CD8-positive, alpha-beta memory T cell (primary cell): ENCODE measurements at regions not wholly inside any gene's neighbourhood (a gene's known extent, or its start where the extent isn't known, plus 50 kb on each side); places are given as distances from the start of the nearest gene placed in this dataset.

ENCODE experiments used
- CTCF ChIA-PET: fragments of 350-600 bp; sonication (Branson Sonifier 250); formaldehyde crosslinking; loops from one replicate; lab custom pipeline; 2021; ENCODE audit warnings: antibody characterized with exemption; lab: Charles Lee
- POLR2A ChIA-PET: fragments of 350-600 bp; sonication (Branson Sonifier 250); formaldehyde crosslinking; loops from one replicate; lab custom pipeline; 2021; ENCODE audit warnings: antibody characterized with exemption; lab: Charles Lee
- DNase-seq, 5 donors: peaks; one replicate each; pipeline versions ENCODE4 v3.0.0 to v3.0.0-alpha.2; 2020 to 2022; ENCODE audit warnings: mixed read lengths in 1 of 5
- H3K27ac ChIP-seq: one replicate; pipeline ENCODE4 v1.7.0; 2013; ENCODE audit warnings: low read depth, mild to moderate bottlenecking, low read length, moderate library complexity
- H3K27me3 ChIP-seq: 2 replicates; pipeline ENCODE4 v1.7.0; 2013; ENCODE audit warnings: low read length, mild to moderate bottlenecking; ENCODE audit not compliant: insufficient read depth, poor library complexity, severe bottlenecking
- H3K36me3 ChIP-seq: 2 replicates; pipeline ENCODE4 v1.7.0; 2013; ENCODE audit warnings: mild to moderate bottlenecking, low read length, moderate library complexity; ENCODE audit not compliant: insufficient read depth
- H3K4me1 ChIP-seq: 2 replicates; pipeline ENCODE4 v1.7.0; 2013; ENCODE audit warnings: mild to moderate bottlenecking, low read length, moderate library complexity; ENCODE audit not compliant: insufficient read depth
- H3K4me3 ChIP-seq: 2 replicates; pipeline ENCODE4 v1.7.0; 2013; ENCODE audit warnings: mild to moderate bottlenecking, low read length
- H3K9me3 ChIP-seq: 2 replicates; pipeline ENCODE4 v1.7.0; 2013; ENCODE audit warnings: mild to moderate bottlenecking, low read length
- H3K27ac Mint-ChIP-seq, 8 donors: one replicate each; pipeline ENCODE4 v1.8.0; 2020 to 2021; ENCODE audit warnings: mixed read lengths in 8 of 8, mild to moderate bottlenecking in 6 of 8, inconsistent platforms in 3 of 8, moderate library complexity in 3 of 8
- H3K27me3 Mint-ChIP-seq, 2 donors: one replicate each; pipeline ENCODE4 v1.8.0; 2020 to 2021; ENCODE audit warnings: mixed read lengths in 2 of 2, mild to moderate bottlenecking in 1 of 2, moderate library complexity in 1 of 2
- H3K36me3 Mint-ChIP-seq, 3 donors: one replicate each; pipeline ENCODE4 v1.8.0; 2020 to 2021; ENCODE audit warnings: mixed read lengths in 3 of 3, inconsistent platforms in 1 of 3, mild to moderate bottlenecking in 1 of 3
- H3K4me1 Mint-ChIP-seq, 3 donors: one replicate each; pipeline ENCODE4 v1.8.0; 2020 to 2021; ENCODE audit warnings: mixed read lengths in 3 of 3, inconsistent platforms in 1 of 3, mild to moderate bottlenecking in 1 of 3
- H3K4me3 Mint-ChIP-seq, 7 donors: one replicate each; pipeline ENCODE4 v1.8.0; 2020 to 2021; ENCODE audit warnings: mixed read lengths in 7 of 7, mild to moderate bottlenecking in 6 of 7, moderate library complexity in 4 of 7, inconsistent platforms in 2 of 7
- H3K9me3 Mint-ChIP-seq, 5 donors: one replicate each; pipeline ENCODE4 v1.8.0; 2020 to 2022; ENCODE audit warnings: mixed read lengths in 5 of 5, mild to moderate bottlenecking in 3 of 5, moderate library complexity in 2 of 5, inconsistent platforms in 1 of 5

DNA sequence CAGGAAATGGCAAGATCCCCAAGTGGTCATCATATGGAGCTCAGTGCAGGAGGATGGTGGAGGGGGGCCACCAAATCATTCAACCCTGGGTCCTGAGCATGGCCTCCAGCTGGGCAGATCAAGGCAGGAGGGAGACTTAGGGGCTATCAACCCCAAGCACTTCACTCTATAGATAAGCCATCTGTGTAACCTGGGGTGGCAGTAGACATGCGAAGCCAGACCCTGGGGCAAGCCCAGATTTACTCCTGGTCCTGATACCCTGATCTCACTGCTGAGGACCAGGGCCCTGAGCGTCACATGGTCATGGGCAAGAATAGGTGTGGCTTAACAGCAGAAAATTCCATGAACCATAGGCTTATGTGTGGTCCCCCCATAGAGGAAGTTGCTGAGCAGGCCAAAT, 173.0 kb upstream of the ADCY1 start:
- no peak overlapping the region for H3K4me3 Mint-ChIP-seq
- Histone ChIP-seq H3K27me3 (no peaks in the 10 kb centered on the region), H3K9me3 (no peaks in the 10 kb centered on the region), H3K4me1 (no peaks in the 10 kb centered on the region), H3K27ac (no peak overlapping the region), H3K4me3 (no peak overlapping the region), H3K36me3 (no peaks in the 10 kb centered on the region)
- POLR2A ChIA-PET: no interaction called here
- CTCF ChIA-PET: no interaction called here
- H3K27ac Mint-ChIP-seq: no peak overlapping the region
- no peak for DNase-seq
- peaks cover 0 to 4% (median 1%) of the 10 kb centered on the region in 3 donors for H3K36me3 Mint-ChIP-seq
- H3K4me1 Mint-ChIP-seq: peaks cover 0 to 2% (median 0%) of the 10 kb centered on the region in 3 donors
- H3K27me3 Mint-ChIP-seq: peaks cover 1 to 14% of the 10 kb centered on the region in 2 donors
- H3K9me3 Mint-ChIP-seq: peaks cover 0 to 6% (median 3%) of the 10 kb centered on the region in 5 donors

DNA sequence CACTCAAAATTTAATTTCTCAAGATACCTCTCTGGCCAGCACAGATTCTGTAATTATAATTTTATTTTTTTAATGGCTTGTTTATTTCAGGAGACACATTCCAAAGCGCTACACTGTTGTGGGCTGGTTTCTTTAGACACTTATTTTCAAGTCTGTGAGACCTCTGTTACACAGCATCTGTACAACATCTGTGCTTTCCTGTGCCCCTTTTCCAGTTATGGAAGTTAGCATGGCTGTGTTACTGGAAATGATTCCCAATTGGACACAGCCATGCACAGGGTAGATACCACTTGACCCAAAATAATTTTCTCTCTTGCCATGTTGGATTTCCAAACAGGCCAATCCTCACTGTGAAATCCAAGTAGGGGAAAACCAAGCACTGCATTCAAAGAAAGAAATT, 172.3 kb upstream of the ADCY1 start:
- Histone ChIP-seq H3K4me1 (no peaks in the 10 kb centered on the region), H3K9me3 (no peaks in the 10 kb centered on the region), H3K27ac (no peak overlapping the region), H3K36me3 (no peaks in the 10 kb centered on the region), H3K4me3 (no peak overlapping the region), H3K27me3 (no peaks in the 10 kb centered on the region)
- peaks cover 0 to 4% (median 0%) of the 10 kb centered on the region in 3 donors for H3K36me3 Mint-ChIP-seq
- peaks cover 1 to 14% of the 10 kb centered on the region in 2 donors for H3K27me3 Mint-ChIP-seq
- H3K27ac Mint-ChIP-seq: no peak overlapping the region
- DNase-seq: no peak
- POLR2A ChIA-PET: no interaction called here
- H3K4me3 Mint-ChIP-seq: no peak overlapping the region
- CTCF ChIA-PET: no interaction called here
- peaks cover 0 to 5% (median 3%) of the 10 kb centered on the region in 5 donors for H3K9me3 Mint-ChIP-seq
- peaks cover 0 to 2% (median 0%) of the 10 kb centered on the region in 3 donors for H3K4me1 Mint-ChIP-seq

DNA sequence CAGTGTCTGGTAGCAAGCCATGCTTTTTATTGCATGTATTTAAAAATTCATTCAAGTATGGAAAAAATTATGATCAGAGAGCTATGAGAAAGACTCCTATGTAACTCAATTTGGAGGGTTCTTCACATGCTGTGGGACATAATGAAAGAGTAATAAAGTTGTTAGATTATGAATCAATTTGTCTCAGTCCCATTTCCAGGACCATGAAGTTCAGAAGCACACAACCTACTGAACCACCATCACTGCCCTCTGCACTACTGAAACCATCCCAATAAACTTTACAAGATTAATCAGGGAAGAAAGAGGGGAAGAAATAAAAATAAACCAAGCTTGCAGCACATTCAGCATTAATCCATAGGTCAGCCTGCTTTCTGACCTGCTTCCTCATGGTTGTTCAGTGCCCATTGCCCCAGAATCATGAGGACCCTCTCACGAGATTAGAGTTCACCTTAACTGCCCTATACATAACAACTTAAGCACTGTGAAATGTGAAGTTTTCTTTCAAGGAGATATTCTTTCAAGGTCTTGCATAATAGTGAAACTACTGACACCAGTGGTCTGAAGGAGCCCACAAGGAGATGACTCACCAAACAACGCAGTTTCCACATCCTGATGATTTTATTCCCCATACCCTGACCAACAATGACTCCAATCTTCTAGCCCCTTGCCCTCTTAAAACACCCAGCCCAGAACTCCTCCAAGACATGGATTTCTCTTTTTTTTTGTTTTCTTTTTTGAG, 171.5 kb upstream of the ADCY1 start:
- H3K36me3 Mint-ChIP-seq: peaks cover 0 to 4% (median 0%) of the 10 kb centered on the region in 3 donors
- DNase-seq: no peak
- peaks cover 0 to 5% (median 3%) of the 10 kb centered on the region in 5 donors for H3K9me3 Mint-ChIP-seq
- Histone ChIP-seq H3K36me3 (no peaks in the 10 kb centered on the region), H3K27ac (no peak overlapping the region), H3K4me3 (no peak overlapping the region), H3K9me3 (no peaks in the 10 kb centered on the region), H3K27me3 (no peaks in the 10 kb centered on the region), H3K4me1 (no peaks in the 10 kb centered on the region)
- peaks cover 1 to 14% of the 10 kb centered on the region in 2 donors for H3K27me3 Mint-ChIP-seq
- CTCF ChIA-PET: interaction anchor here (1.4 kb wide), 1 partner anchor 10 kb away, joined by 4 read pairs; no protein-coding TSS in a partner anchor
- H3K4me3 Mint-ChIP-seq: no peak overlapping the region
- peaks cover 0 to 2% (median 0%) of the 10 kb centered on the region in 3 donors for H3K4me1 Mint-ChIP-seq
- H3K27ac Mint-ChIP-seq: no peak overlapping the region
- POLR2A ChIA-PET: no interaction called here

DNA sequence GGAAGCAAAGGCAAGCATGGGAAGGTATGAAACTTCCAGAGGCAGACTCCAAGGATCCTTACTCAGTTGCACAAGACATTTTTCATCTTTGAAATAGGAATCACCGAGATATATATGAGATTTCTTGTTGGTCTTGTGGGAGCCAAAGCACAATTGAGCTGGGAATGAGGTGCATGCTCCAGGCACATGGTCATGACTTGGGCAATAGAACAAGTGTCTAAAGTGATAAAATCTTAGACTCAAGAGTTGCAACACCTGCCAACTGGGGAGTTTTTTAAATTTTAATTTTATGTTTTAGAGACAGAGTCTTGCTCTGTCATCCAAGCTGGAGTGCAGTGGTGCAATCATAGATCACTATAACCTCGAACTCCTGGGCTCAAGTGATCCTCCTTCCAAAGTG, 169.5 kb upstream of the ADCY1 start:
- Histone ChIP-seq H3K4me3 (no peak overlapping the region), H3K36me3 (no peaks in the 10 kb centered on the region), H3K9me3 (no peaks in the 10 kb centered on the region), H3K4me1 (no peaks in the 10 kb centered on the region), H3K27me3 (no peaks in the 10 kb centered on the region), H3K27ac (no peak overlapping the region)
- no peak overlapping the region for H3K4me3 Mint-ChIP-seq
- H3K27ac Mint-ChIP-seq: no peak overlapping the region
- H3K9me3 Mint-ChIP-seq: peaks cover 0 to 5% (median 3%) of the 10 kb centered on the region in 5 donors
- peaks cover 0 to 2% (median 0%) of the 10 kb centered on the region in 3 donors for H3K4me1 Mint-ChIP-seq
- POLR2A ChIA-PET: no interaction called here
- DNase-seq: no peak
- peaks cover 4 to 14% of the 10 kb centered on the region in 2 donors for H3K27me3 Mint-ChIP-seq
- CTCF ChIA-PET: no interaction called here
- H3K36me3 Mint-ChIP-seq: peaks cover 0 to 4% (median 0%) of the 10 kb centered on the region in 3 donors

DNA sequence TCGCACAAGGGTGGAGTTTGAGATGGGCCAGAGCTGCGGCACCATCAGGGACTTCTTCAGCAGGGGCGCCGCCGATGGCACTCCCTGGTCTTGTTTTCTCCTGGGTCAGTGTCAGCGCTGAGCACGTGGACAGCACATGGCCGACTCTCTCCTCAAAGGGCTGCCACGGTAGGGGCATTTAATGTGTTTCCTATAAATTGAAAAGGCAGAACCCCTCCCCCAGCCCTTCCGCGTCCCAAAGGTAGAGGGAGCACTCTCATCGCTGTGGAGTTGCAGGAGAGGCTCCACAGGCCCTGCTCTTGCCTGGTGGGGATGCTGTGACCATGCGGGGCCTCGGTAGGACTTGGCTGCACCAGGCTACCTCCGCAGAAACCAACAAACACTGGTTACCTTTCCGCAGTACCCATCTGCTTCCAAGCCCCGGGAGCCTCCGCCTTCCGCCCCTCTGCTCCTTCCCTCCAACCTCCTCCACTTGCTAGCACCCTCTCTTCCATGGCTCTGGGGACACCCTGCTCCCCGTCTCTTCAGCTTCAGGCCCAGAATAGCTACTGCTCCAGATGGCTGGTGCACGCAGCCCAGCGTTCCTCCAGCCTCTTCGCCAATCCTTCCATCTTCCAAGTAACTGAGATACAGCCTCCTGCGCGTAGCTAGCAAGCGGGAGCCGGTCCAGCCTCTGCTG, 166.3 kb upstream of the ADCY1 start:
- Histone ChIP-seq H3K27me3 (no peaks in the 10 kb centered on the region), H3K36me3 (no peaks in the 10 kb centered on the region), H3K4me3 (no peak overlapping the region), H3K9me3 (no peaks in the 10 kb centered on the region), H3K4me1 (no peaks in the 10 kb centered on the region), H3K27ac (no peak overlapping the region)
- Mint-ChIP-seq H3K9me3 (peaks cover under 1 to 8% (median 5%) of the 10 kb centered on the region in 5 donors), H3K27me3 (peaks cover 4 to 12% of the 10 kb centered on the region in 2 donors), H3K4me3 (no peak overlapping the region), H3K36me3 (peaks cover 0 to 4% (median 0%) of the 10 kb centered on the region in 3 donors), H3K27ac (no peak overlapping the region), H3K4me1 (peaks cover 0 to under 1% (median 0%) of the 10 kb centered on the region in 3 donors)
- no peak for DNase-seq
- ChIA-PET CTCF (no interaction called here), POLR2A (no interaction called here)

DNA sequence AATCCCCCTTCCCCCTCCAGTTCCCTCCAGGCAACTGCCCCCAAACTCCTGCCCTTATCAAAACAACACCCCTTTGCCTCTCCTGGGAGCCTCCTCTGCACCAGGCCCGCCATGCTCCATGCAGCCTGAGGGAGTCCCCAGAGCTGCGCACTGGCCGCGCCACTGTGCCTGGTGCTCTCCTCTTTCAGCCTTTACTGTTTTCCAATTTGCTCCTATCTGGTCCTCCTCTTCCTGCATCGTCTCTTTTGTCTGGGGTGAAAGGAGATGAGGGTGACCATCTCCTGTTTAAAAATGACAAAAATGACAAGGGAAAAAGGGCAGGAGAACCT, 165.8 kb upstream of the ADCY1 start:
- Mint-ChIP-seq H3K36me3 (peaks cover 0 to 4% (median 0%) of the 10 kb centered on the region in 3 donors), H3K4me3 (no peak overlapping the region), H3K9me3 (peaks cover 0 to 8% (median 5%) of the 10 kb centered on the region in 5 donors), H3K27me3 (peaks cover 4 to 11% of the 10 kb centered on the region in 2 donors), H3K27ac (no peak overlapping the region), H3K4me1 (no peaks in the 10 kb centered on the region)
- DNase-seq: no peak
- ChIA-PET CTCF (no interaction called here), POLR2A (no interaction called here)
- no peak overlapping the region for H3K4me3 ChIP-seq
- H3K27me3 ChIP-seq: no peaks in the 10 kb centered on the region
- no peaks in the 10 kb centered on the region for H3K36me3 ChIP-seq
- H3K4me1 ChIP-seq: no peaks in the 10 kb centered on the region
- H3K9me3 ChIP-seq: no peaks in the 10 kb centered on the region
- H3K27ac ChIP-seq: no peak overlapping the region

DNA sequence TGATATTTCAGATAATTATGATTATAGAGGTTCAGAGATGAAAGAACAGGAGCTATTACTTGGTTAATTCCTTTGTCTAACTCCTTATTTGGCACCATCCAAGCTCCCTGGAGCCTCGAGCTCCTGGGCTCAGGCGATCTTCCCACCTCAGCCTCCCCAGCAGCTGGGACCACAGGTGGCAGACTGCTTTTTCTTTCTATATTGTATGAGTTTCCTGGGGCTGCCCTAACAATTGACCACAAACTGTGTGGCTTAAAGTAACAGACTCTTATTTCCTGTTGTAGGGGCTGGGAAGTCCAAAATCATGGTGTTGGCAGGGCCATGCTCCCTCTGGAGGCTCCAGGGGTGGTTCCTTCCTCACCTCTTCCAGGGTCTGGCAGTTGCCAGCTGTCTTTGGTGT, 163.3 kb upstream of the ADCY1 start:
- H3K27me3 ChIP-seq: no peaks in the 10 kb centered on the region
- POLR2A ChIA-PET: no interaction called here
- Mint-ChIP-seq H3K9me3 (peaks cover 0 to 8% (median 2%) of the 10 kb centered on the region in 5 donors), H3K27ac (no peak overlapping the region), H3K36me3 (no peaks in the 10 kb centered on the region), H3K4me3 (no peak overlapping the region), H3K27me3 (peaks cover 5 to 13% of the 10 kb centered on the region in 2 donors), H3K4me1 (no peaks in the 10 kb centered on the region)
- no peak for DNase-seq
- H3K27ac ChIP-seq: no peak overlapping the region
- no peak overlapping the region for H3K4me3 ChIP-seq
- no peaks in the 10 kb centered on the region for H3K36me3 ChIP-seq
- CTCF ChIA-PET: no interaction called here
- H3K9me3 ChIP-seq: no peaks in the 10 kb centered on the region
- H3K4me1 ChIP-seq: no peaks in the 10 kb centered on the region

DNA sequence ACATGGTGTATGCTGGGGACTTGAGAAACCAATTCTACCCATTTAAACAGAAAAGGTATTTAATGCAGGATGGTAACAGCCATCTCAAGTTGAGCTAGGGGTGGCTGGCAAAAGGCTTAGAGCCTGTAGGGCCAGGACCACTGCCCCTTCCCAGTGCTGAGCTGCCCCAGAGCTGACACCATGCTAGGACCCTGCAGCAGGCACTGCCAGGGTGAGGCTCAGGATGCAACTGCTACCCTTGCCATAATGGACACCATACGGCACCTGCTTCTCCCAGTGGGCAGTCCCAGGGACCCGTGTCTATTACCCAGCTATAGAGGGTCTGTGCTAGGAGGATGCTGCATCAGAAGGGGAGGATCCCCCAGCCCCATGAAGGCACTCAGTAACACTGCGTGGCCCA, 160.7 kb upstream of the ADCY1 start:
- Mint-ChIP-seq H3K4me3 (no peak overlapping the region), H3K27ac (no peak overlapping the region), H3K27me3 (peaks cover 3 to 14% of the 10 kb centered on the region in 2 donors), H3K9me3 (peaks cover 0 to 8% (median 2%) of the 10 kb centered on the region in 5 donors), H3K36me3 (no peaks in the 10 kb centered on the region), H3K4me1 (no peaks in the 10 kb centered on the region)
- no peak overlapping the region for H3K4me3 ChIP-seq
- H3K27ac ChIP-seq: no peak overlapping the region
- no peaks in the 10 kb centered on the region for H3K9me3 ChIP-seq
- H3K4me1 ChIP-seq: no peaks in the 10 kb centered on the region
- ChIA-PET POLR2A (no interaction called here), CTCF (no interaction called here)
- no peaks in the 10 kb centered on the region for H3K27me3 ChIP-seq
- no peak for DNase-seq
- no peaks in the 10 kb centered on the region for H3K36me3 ChIP-seq
